GM12874 (cell line): ENCODE measurements at regions not wholly inside any gene's neighbourhood (a gene's known extent, or its start where the extent isn't known, plus 50 kb on each side); places are given as distances from the start of the nearest gene placed in this dataset.

ENCODE experiments used
- CTCF ChIP-seq: IDR thresholded peaks from 2 replicates; pipeline ENCODE4 v1.5.1; 2011; ENCODE audit warnings: low read depth, mild to moderate bottlenecking, control low read depth, low read length, moderate library complexity; ENCODE audit not compliant: insufficient read depth

- TF ChIP-seq CTCF: no peak
Observed at GRCh38 chr13:31913459-31913858, 118.1 kb upstream of the FRY start.

- no peak for TF ChIP-seq CTCF
Observed at GRCh38 chr13:31914843-31915242, 116.7 kb upstream of the FRY start.

- TF ChIP-seq CTCF: no peak
Observed at GRCh38 chr13:31918707-31919106, 112.9 kb upstream of the FRY start.

- no peak for TF ChIP-seq CTCF
Observed at GRCh38 chr13:31919241-31919640, 112.3 kb upstream of the FRY start.

- TF ChIP-seq CTCF: no peak
Observed at GRCh38 chr13:31919971-31920726, 111.4 kb upstream of the FRY start.

GRCh38 chr13:31920727-31921100 is 110.9 kb upstream of the FRY start:
- no peak for TF ChIP-seq CTCF

GRCh38 chr13:31922724-31923123 is 108.8 kb upstream of the FRY start:
- TF ChIP-seq CTCF: no peak
